RWPE2 (cell line): ENCODE measurements at regions not wholly inside any gene's neighbourhood (a gene's known extent, or its start where the extent isn't known, plus 50 kb on each side); places are given as distances from the start of the nearest gene placed in this dataset.

ENCODE experiments used
- ATAC-seq: fragments of 200-7000 bp; cut with Tn5 transposase; 3 replicates; pipeline ENCODE4 v1.9.1; 2021; ENCODE audit warnings: low read depth
- DNase-seq: peaks from one replicate; pipeline ENCODE4 v3.0.0-alpha.2; 2020; ENCODE audit warnings: low spot score
- H3K27ac ChIP-seq: fragments of 450-650 bp; 2 replicates; pipeline ENCODE4 v1.5.1; 2017; ENCODE audit warnings: mild to moderate bottlenecking; ENCODE audit not compliant: poor library complexity, severe bottlenecking
- H3K27me3 ChIP-seq: fragments of 250-450 bp; sonication (Bioruptor Pico); 2 replicates; pipeline ENCODE4 v1.5.1; 2021; ENCODE audit warnings: mild to moderate bottlenecking, moderate library complexity; ENCODE audit not compliant: insufficient read depth, poor library complexity, severe bottlenecking
- H3K36me3 ChIP-seq: fragments of 250-450 bp; sonication (Bioruptor Pico); 2 replicates; pipeline ENCODE4 v1.5.1; 2020; ENCODE audit warnings: low read depth, mild to moderate bottlenecking, moderate library complexity
- H3K4me1 ChIP-seq: fragments of 250-450 bp; sonication (Bioruptor Pico); 2 replicates; pipeline ENCODE4 v1.5.1; 2021; ENCODE audit warnings: mild to moderate bottlenecking, moderate library complexity; ENCODE audit not compliant: insufficient read depth, poor library complexity, severe bottlenecking
- H3K4me3 ChIP-seq: fragments of 250-450 bp; sonication (Bioruptor Pico); 2 replicates; pipeline ENCODE4 v1.5.1; 2021; ENCODE audit warnings: mild to moderate bottlenecking, moderate library complexity; ENCODE audit not compliant: severe bottlenecking
- H3K9me3 ChIP-seq: fragments of 250-450 bp; sonication (Bioruptor Pico); 2 replicates; pipeline ENCODE4 v1.5.1; 2021; ENCODE audit warnings: mild to moderate bottlenecking, moderate library complexity; ENCODE audit not compliant: severe bottlenecking
- TF ChIP-seq, protein P1 (sequence below): fragments of 450-650 bp; IDR thresholded peaks from one replicate; pipeline ENCODE4 v1.5.1; 2017; ENCODE audit warnings: mild to moderate bottlenecking, moderate library complexity; ENCODE audit not compliant: poor library complexity, severe bottlenecking

DNA sequence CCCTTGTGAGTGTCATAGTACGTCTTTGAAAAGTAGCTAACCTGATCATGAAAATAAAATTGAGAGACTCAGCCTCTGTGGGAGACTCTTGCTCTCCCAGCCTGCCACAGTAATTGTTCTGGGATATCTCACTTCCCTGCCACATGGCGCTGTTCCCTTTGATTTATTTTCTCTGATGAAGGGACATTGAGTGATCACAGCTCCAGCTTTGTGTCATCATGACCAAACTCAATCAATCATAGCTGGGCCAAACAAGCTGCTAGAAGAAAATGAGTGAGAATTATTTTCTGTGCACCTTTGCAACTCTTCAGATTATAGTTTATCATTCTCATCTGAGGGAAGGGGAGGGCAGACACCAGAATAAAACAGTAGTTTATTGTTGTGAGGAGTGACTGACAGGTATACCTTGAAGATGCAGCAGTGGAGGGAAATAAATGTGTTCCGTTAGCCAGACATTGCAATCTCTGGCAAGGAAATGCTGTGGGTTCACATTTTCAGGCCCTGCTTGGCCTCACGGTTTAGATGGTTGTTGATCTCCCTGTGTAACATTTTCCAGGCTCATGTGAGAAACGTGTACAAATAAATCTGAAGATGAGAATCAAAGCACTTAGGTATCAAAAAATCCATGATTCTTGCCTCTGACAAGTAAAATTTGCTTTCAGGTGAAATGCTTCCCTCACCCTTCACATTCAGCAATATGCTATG, 174.7 kb upstream of the FBXL17 start:
- Histone ChIP-seq H3K27ac (no peak overlapping the region), H3K4me3 (no peak overlapping the region), H3K9me3 (no peaks in the 10 kb centered on the region), H3K36me3 (no peaks in the 10 kb centered on the region), H3K4me1 (no peaks in the 10 kb centered on the region), H3K27me3 (no peaks in the 10 kb centered on the region)
- no peak for DNase-seq
- TF ChIP-seq, protein P1, sequence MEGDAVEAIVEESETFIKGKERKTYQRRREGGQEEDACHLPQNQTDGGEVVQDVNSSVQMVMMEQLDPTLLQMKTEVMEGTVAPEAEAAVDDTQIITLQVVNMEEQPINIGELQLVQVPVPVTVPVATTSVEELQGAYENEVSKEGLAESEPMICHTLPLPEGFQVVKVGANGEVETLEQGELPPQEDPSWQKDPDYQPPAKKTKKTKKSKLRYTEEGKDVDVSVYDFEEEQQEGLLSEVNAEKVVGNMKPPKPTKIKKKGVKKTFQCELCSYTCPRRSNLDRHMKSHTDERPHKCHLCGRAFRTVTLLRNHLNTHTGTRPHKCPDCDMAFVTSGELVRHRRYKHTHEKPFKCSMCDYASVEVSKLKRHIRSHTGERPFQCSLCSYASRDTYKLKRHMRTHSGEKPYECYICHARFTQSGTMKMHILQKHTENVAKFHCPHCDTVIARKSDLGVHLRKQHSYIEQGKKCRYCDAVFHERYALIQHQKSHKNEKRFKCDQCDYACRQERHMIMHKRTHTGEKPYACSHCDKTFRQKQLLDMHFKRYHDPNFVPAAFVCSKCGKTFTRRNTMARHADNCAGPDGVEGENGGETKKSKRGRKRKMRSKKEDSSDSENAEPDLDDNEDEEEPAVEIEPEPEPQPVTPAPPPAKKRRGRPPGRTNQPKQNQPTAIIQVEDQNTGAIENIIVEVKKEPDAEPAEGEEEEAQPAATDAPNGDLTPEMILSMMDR = no peak
- ATAC-seq = no peak

- no peak for DNase-seq
- Histone ChIP-seq H3K27me3 (no peaks in the 10 kb centered on the region), H3K9me3 (no peaks in the 10 kb centered on the region), H3K36me3 (no peaks in the 10 kb centered on the region), H3K4me1 (no peaks in the 10 kb centered on the region), H3K27ac (no peak overlapping the region), H3K4me3 (no peak overlapping the region)
- no peak for ATAC-seq
- TF ChIP-seq, protein P1 = no peak
Observed at GRCh38 chr5:108548684-108549596, 167.0 kb upstream of the FBXL17 start.

DNA sequence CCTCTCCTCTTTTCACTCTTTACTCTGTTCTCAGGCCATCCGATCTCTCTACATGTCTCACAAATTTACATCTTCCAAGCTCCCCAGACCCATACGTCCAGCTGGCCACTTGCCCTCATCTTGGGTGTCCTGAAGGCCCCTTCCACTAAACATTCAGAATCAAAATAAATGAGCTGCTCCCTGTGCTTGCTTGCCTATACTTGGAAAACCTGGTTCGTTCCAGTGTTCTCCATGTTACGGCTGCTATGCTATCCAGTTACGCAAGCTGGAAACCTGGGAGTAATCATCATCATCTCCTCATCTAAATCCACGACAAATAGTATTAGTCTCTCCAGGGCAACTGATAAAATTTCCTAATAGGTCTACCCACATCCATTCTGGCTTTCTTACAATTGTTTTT, 165.0 kb upstream of the FBXL17 start:
- TF ChIP-seq, protein P1 = no peak
- no peak overlapping the region for H3K27ac ChIP-seq
- no peaks in the 10 kb centered on the region for H3K36me3 ChIP-seq
- no peak for ATAC-seq
- H3K9me3 ChIP-seq = no peaks in the 10 kb centered on the region
- no peaks in the 10 kb centered on the region for H3K4me1 ChIP-seq
- H3K27me3 ChIP-seq = no peaks in the 10 kb centered on the region
- H3K4me3 ChIP-seq = no peak overlapping the region
- no peak for DNase-seq

DNA sequence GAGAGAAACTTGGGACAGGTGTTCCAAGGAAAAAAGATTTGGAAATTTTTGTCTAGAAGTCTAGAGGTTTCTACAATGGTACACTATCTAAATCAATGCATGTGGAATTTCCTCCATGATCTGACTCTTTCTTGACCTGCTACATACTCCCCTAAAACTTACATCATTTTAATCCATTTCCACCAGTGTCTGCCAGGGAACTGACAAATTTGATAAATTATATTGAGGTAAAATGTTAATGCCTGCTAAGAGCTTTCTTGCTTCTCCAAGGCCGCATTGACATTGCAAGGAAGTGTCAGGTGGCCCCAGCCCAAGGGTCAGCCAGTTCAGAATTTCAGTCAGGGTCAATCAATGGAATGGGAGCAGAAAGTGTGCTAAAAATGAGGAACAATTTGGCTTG, 163.4 kb upstream of the FBXL17 start:
- DNase-seq (no peak), ATAC-seq (no peak)
- TF ChIP-seq, protein P1 = no peak
- Histone ChIP-seq H3K27me3 (no peaks in the 10 kb centered on the region), H3K4me1 (no peaks in the 10 kb centered on the region), H3K9me3 (no peaks in the 10 kb centered on the region), H3K36me3 (no peaks in the 10 kb centered on the region), H3K27ac (no peak overlapping the region), H3K4me3 (no peak overlapping the region)
